H9 (cell line): ENCODE measurements at regions not wholly inside any gene's neighbourhood (a gene's known extent, or its start where the extent isn't known, plus 50 kb on each side); places are given as distances from the start of the nearest gene placed in this dataset.

Source experiments
- DNase-seq: peaks from one replicate; pipeline ENCODE4 v3.0.0-alpha.2; 2017
- H2AFZ ChIP-seq: one replicate; pipeline ENCODE4 v1.6.1; 2013; ENCODE audit warnings: mild to moderate bottlenecking, low read length, control low read depth, moderate library complexity
- H2AK5ac ChIP-seq: 2 replicates; pipeline ENCODE4 v1.6.1; 2013; ENCODE audit warnings: low read length, control low read depth, mixed read lengths; ENCODE audit not compliant: insufficient read length
- H2BK120ac ChIP-seq: one replicate; pipeline ENCODE4 v1.6.1; 2013; ENCODE audit warnings: low read depth, mild to moderate bottlenecking, low read length, control low read depth, inconsistent platforms; ENCODE audit not compliant: poor library complexity, severe bottlenecking
- H2BK12ac ChIP-seq: 2 replicates; pipeline ENCODE4 v1.6.1; 2013; ENCODE audit warnings: low read length, control low read depth, mixed read lengths, low read depth; ENCODE audit not compliant: insufficient read length
- H2BK15ac ChIP-seq: 2 replicates; pipeline ENCODE4 v1.6.1; 2013; ENCODE audit warnings: low read depth, low read length, control low read depth
- H2BK20ac ChIP-seq: one replicate; pipeline ENCODE4 v1.6.1; 2013; ENCODE audit warnings: low read depth, mild to moderate bottlenecking, low read length, control low read depth, inconsistent platforms; ENCODE audit not compliant: poor library complexity, severe bottlenecking
- H2BK5ac ChIP-seq: 2 replicates; pipeline ENCODE4 v1.6.1; 2013; ENCODE audit warnings: low read length, control low read depth, mixed read lengths; ENCODE audit not compliant: insufficient read length
- H3K14ac ChIP-seq: 2 replicates; pipeline ENCODE4 v1.6.1; 2013; ENCODE audit warnings: low read length, control low read depth; ENCODE audit not compliant: insufficient read depth
- H3K18ac ChIP-seq: 2 replicates; pipeline ENCODE4 v1.6.1; 2013; ENCODE audit warnings: low read depth, mild to moderate bottlenecking, mixed read lengths, low read length, control low read depth; ENCODE audit not compliant: insufficient read length
- H3K23ac ChIP-seq: 2 replicates; pipeline ENCODE4 v1.6.1; 2013; ENCODE audit warnings: low read length, control low read depth, mixed read lengths, low read depth; ENCODE audit not compliant: insufficient read length
- H3K23me2 ChIP-seq: 2 replicates; pipeline ENCODE4 v1.6.1; 2013; ENCODE audit warnings: low read depth, mild to moderate bottlenecking, mixed read lengths, low read length, control low read depth; ENCODE audit not compliant: insufficient read length, poor library complexity, severe bottlenecking
- H3K27ac ChIP-seq: 2 replicates; pipeline ENCODE4 v1.5.1; 2013; ENCODE audit warnings: low read length, control low read depth, mixed read lengths, low read depth; ENCODE audit not compliant: insufficient read length
- H3K27me3 ChIP-seq: 2 replicates; pipeline ENCODE4 v1.6.1; 2013; ENCODE audit warnings: low read length, control low read depth, inconsistent platforms; ENCODE audit not compliant: insufficient read depth
- H3K4ac ChIP-seq: 2 replicates; pipeline ENCODE4 v1.6.1; 2013; ENCODE audit warnings: low read depth, mild to moderate bottlenecking, control low read depth, inconsistent platforms, low read length, moderate library complexity
- H3K4me1 ChIP-seq: 2 replicates; pipeline ENCODE4 v1.6.1; 2013; ENCODE audit warnings: low read length, control low read depth, inconsistent platforms; ENCODE audit not compliant: insufficient read depth
- H3K4me2 ChIP-seq: 2 replicates; pipeline ENCODE4 v1.6.1; 2013; ENCODE audit warnings: low read length, control low read depth, mixed read lengths; ENCODE audit not compliant: insufficient read length, insufficient read depth
- H3K56ac ChIP-seq: 2 replicates; pipeline ENCODE4 v1.6.1; 2013; ENCODE audit warnings: low read depth, mild to moderate bottlenecking, mixed read lengths, low read length, control low read depth; ENCODE audit not compliant: insufficient read length
- H3K79me1 ChIP-seq: 2 replicates; pipeline ENCODE4 v1.6.1; 2013; ENCODE audit warnings: low read depth, mild to moderate bottlenecking, moderate library complexity, low read length, control low read depth, inconsistent platforms; ENCODE audit not compliant: insufficient read depth, poor library complexity, severe bottlenecking
- H3K79me2 ChIP-seq: 2 replicates; pipeline ENCODE4 v1.6.1; 2013; ENCODE audit warnings: low read length, control low read depth, inconsistent platforms; ENCODE audit not compliant: insufficient read depth
- H3K9ac ChIP-seq: 2 replicates; pipeline ENCODE4 v1.6.1; 2013; ENCODE audit warnings: low read length, control low read depth, mixed read lengths; ENCODE audit not compliant: insufficient read length; ENCODE audit errors: extremely low read depth
- H3K9me3 ChIP-seq: one replicate; pipeline ENCODE4 v1.6.1; 2013; ENCODE audit warnings: low read depth, low read length, inconsistent platforms; ENCODE audit not compliant: control insufficient read depth
- H3T11ph ChIP-seq: one replicate; pipeline ENCODE4 v1.6.1; 2013; ENCODE audit warnings: mild to moderate bottlenecking, low read length, control low read depth, inconsistent platforms
- H4K20me1 ChIP-seq: one replicate; pipeline ENCODE4 v1.6.1; 2013; ENCODE audit not compliant: control insufficient read depth, insufficient read length, insufficient read depth
- H4K5ac ChIP-seq: 2 replicates; pipeline ENCODE4 v1.6.1; 2013; ENCODE audit warnings: low read depth, mild to moderate bottlenecking, mixed read lengths, low read length, control low read depth; ENCODE audit not compliant: insufficient read length
- H4K8ac ChIP-seq: replicated peaks from 2 replicates; pipeline ENCODE4 v1.6.1; 2013; ENCODE audit warnings: low read length, control low read depth, mixed read lengths, low read depth; ENCODE audit not compliant: insufficient read length
- H4K91ac ChIP-seq: 2 replicates; pipeline ENCODE4 v1.6.1; 2013; ENCODE audit warnings: low read depth, mild to moderate bottlenecking, moderate library complexity, mixed read lengths, low read length, control low read depth; ENCODE audit not compliant: insufficient read length
- H3K27ac Mint-ChIP-seq, 3 experiments: 2 replicates in 2 of 3; 3 replicates in 1 of 3; pipeline ENCODE4 v1.8.0; 2020 to 2021; ENCODE audit warnings: mixed read lengths in 3 of 3, mild to moderate bottlenecking in 1 of 3, moderate library complexity in 1 of 3
- H3K27me3 Mint-ChIP-seq: 2 replicates; pipeline ENCODE4 v1.8.0; 2021; ENCODE audit warnings: low read depth, mild to moderate bottlenecking, moderate library complexity, mixed read lengths
- H3K36me3 Mint-ChIP-seq, 3 experiments: 2 replicates in 2 of 3; 3 replicates in 1 of 3; pipeline ENCODE4 v1.8.0; 2020 to 2021; ENCODE audit warnings: low read depth in 3 of 3, mixed read lengths in 3 of 3; ENCODE audit not compliant: insufficient read depth in 1 of 3
- H3K4me1 Mint-ChIP-seq, 2 experiments: 2 replicates each; pipeline ENCODE4 v1.8.0; 2020; ENCODE audit warnings: mixed read lengths in 2 of 2
- H3K4me3 Mint-ChIP-seq, 2 experiments: 2 replicates in 1 of 2; 3 replicates in 1 of 2; pipeline ENCODE4 v1.8.0; 2020 to 2021; ENCODE audit warnings: mild to moderate bottlenecking in 2 of 2, mixed read lengths in 2 of 2, moderate library complexity in 1 of 2
- H3K9me3 Mint-ChIP-seq, 2 experiments: 2 replicates in 1 of 2; 3 replicates in 1 of 2; pipeline ENCODE4 v1.8.0; 2020; ENCODE audit warnings: mild to moderate bottlenecking in 2 of 2, mixed read lengths in 2 of 2, moderate library complexity in 1 of 2
- CTCF ChIP-seq: fragments of 200-600 bp; sonication (generic); conservative IDR thresholded peaks from 3 replicates; pipeline ENCODE4 v1.8.0; 2021; ENCODE audit warnings: antibody characterized with exemption, mild to moderate bottlenecking
- WGBS: extraction: QIAGEN DNeasy Blood & Tissue Kit; methylation state at CpG from one replicate; pipeline ENCODE4 v1.1.7; 2013; ENCODE audit warnings: missing lambda C conversion rate, low lambda C conversion rate, mixed read lengths; ENCODE audit not compliant: insufficient read length; ENCODE audit errors: extremely low coverage; 5-methylcytosine and 5-hydroxymethylcytosine counted together

- peaks cover 0 to 5% (median 0%) of the 10 kb centered on the region in 3 experiments; a peak in 1 of 7 replicates for H3K36me3 Mint-ChIP-seq
Measured at GRCh38 chr7:131944556-131945069, 388.2 kb upstream of the PODXL start.

More at GRCh38 chr7:131944556-131945069, 388.2 kb upstream of the PODXL start:
- peaks cover 11 to 14% of the 10 kb centered on the region in 2 experiments for H3K4me1 Mint-ChIP-seq
- Histone ChIP-seq H2BK20ac (no peak overlapping the region), H2BK12ac (no peak overlapping the region), H3K27me3 (no peaks in the 10 kb centered on the region; the same call in 1 of the 2 replicates), H3K4me2 (peak overlapping the region; percentile 17), H4K5ac (no peak overlapping the region), H3T11ph (no peak overlapping the region), H3K27ac (no peak overlapping the region), H2AK5ac (no peak overlapping the region), H3K18ac (no peak overlapping the region), H2AFZ (no peak overlapping the region), H3K4ac (no peak overlapping the region), H3K9me3 (no peaks in the 10 kb centered on the region), H4K20me1 (no peaks in the 10 kb centered on the region), H3K56ac (no peak overlapping the region), H3K23ac (no peak overlapping the region), H4K8ac (no peak overlapping the region), H3K4me1 (no peaks in the 10 kb centered on the region), H2BK5ac (no peak overlapping the region), H3K79me1 (no peaks in the 10 kb centered on the region), H3K14ac (no peak overlapping the region), H3K9ac (no peak overlapping the region), H3K79me2 (no peaks in the 10 kb centered on the region), H2BK15ac (no peak overlapping the region), H3K23me2 (no peaks in the 10 kb centered on the region), H4K91ac (no peak overlapping the region), H2BK120ac (no peak overlapping the region)
- DNase-seq, result no peak
- H3K9me3 Mint-ChIP-seq, result peaks cover 7% of the 10 kb centered on the region in 2 experiments; a peak in 3 of 5 replicates
- WGBS, result no CpG with 5 or more reads among the region's 8 CpGs
- no peak for TF ChIP-seq CTCF
- no peak overlapping the region for H3K27ac Mint-ChIP-seq
- H3K4me3 Mint-ChIP-seq, result no peak overlapping the region; a peak in 1 of 5 replicates
- H3K27me3 Mint-ChIP-seq, result peaks cover 58% of the 10 kb centered on the region
